IPS-NIHi7 (cell line): ENCODE measurements at regions not wholly inside any gene's neighbourhood (a gene's known extent, or its start where the extent isn't known, plus 50 kb on each side); places are given as distances from the start of the nearest gene placed in this dataset.
A peak's percentile ranks its signal among the peaks of the same experiment; 100 is the strongest.
"Not testable (repeated sequence)": the region's sequence is repeated elsewhere in the genome, so short reads cannot be mapped to it uniquely, and the experiment has no call there.

ENCODE experiments used
- DNase-seq: peaks from one replicate; pipeline ENCODE4 v3.0.0; 2012; ENCODE audit warnings: mixed read lengths; ENCODE audit errors: extremely low spot score

- DNase-seq: peak; percentile 9
Observed at GRCh38 chr5:102154791-102155605, 141.1 kb downstream of the SLCO4C1 start.

- DNase-seq: no peak
Observed at GRCh38 chr5:102154291-102154690, 141.8 kb downstream of the SLCO4C1 start.

- DNase-seq: peak; percentile 47
Observed at GRCh38 chr5:102153003-102153759, 142.9 kb downstream of the SLCO4C1 start.

- no peak for DNase-seq
Observed at GRCh38 chr5:102139029-102139428, 157.1 kb downstream of the SLCO4C1 start.

GRCh38 chr5:102138243-102138653 is 157.8 kb downstream of the SLCO4C1 start:
- no peak for DNase-seq

- no peak for DNase-seq
Observed at GRCh38 chr5:102130890-102131289, 165.2 kb downstream of the SLCO4C1 start.

GRCh38 chr5:102130386-102130785 is 165.7 kb downstream of the SLCO4C1 start:
- DNase-seq: no peak

- no peak for DNase-seq
Observed at GRCh38 chr5:102119252-102119651, 176.8 kb downstream of the SLCO4C1 start.

- no peak for DNase-seq
Observed at GRCh38 chr5:102115736-102116135, 180.3 kb downstream of the SLCO4C1 start.

- DNase-seq: peak; percentile 16
Observed at GRCh38 chr5:102114525-102115069, 181.5 kb downstream of the SLCO4C1 start.

- no peak for DNase-seq
Observed at GRCh38 chr5:102107865-102108264, 188.2 kb downstream of the SLCO4C1 start.

GRCh38 chr5:102106599-102106998 is 189.5 kb downstream of the SLCO4C1 start:
- DNase-seq: no peak

GRCh38 chr5:102099766-102100331 is 196.2 kb downstream of the SLCO4C1 start:
- no peak for DNase-seq

GRCh38 chr5:102099083-102099482 is 197.0 kb downstream of the SLCO4C1 start:
- not testable (repeated sequence) for DNase-seq

GRCh38 chr5:102098606-102099005 is 197.5 kb downstream of the SLCO4C1 start:
- DNase-seq: not testable (repeated sequence)

- peak; percentile 59 for DNase-seq
Observed at GRCh38 chr5:102090770-102091169, 205.3 kb downstream of the SLCO4C1 start.

- DNase-seq: no peak
Observed at GRCh38 chr5:102089883-102090282, 206.2 kb downstream of the SLCO4C1 start.

GRCh38 chr5:102087906-102088305 is 208.2 kb downstream of the SLCO4C1 start:
- no peak for DNase-seq

GRCh38 chr5:102080288-102080687 is 215.8 kb downstream of the SLCO4C1 start:
- no peak for DNase-seq

- no peak for DNase-seq
Observed at GRCh38 chr5:102077920-102078319, 218.2 kb downstream of the SLCO4C1 start.

- DNase-seq: no peak
Observed at GRCh38 chr5:102069974-102070373, 226.1 kb downstream of the SLCO4C1 start.

- no peak for DNase-seq
Observed at GRCh38 chr5:102068870-102069269, 227.2 kb downstream of the SLCO4C1 start.
